ENCODE measurements at regions not wholly inside any gene's neighbourhood (a gene's known extent, or its start where the extent isn't known, plus 50 kb on each side); places are given as distances from the start of the nearest gene placed in this dataset.

DNA sequence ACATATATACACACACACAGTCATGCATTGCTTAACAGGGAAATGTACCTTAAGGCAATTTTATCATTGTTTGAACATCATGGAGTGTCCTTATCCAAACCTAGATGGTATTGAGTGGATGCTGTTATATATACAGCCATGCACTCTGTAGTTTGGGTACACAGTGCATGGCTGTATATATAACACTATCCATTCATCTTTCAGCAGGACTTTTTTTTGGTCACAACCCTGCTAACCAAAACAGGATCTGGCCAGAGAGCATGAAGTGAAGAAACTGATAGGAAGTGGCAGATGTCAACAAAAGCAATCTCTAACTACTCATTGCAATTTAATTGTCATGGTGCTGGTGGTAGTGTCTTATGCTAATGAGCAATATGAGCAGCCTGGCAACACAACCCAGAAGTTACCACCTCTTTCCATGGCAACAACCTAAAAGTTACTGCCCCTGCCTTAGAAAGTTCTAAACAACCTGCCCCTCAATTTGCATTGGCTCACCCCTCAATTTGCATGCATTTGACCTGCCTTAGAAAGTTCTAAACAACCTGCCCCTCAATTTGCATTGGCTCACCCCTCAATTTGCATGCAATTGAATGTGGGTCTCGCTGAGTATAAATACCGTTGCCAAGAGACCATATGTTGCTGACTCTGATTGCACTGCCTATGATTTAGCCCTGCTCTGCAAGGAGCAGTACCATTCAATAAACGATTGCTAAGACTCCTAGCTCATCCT, 434.9 kb downstream of the DSEL start:
- Mint-ChIP-seq H3K4me1 (no peaks in the 10 kb centered on the region), H3K9me3 (no peaks in the 10 kb centered on the region), H3K27me3 (no peaks in the 10 kb centered on the region), H3K4me3 (no peak overlapping the region), H3K27ac (no peak overlapping the region), H3K36me3 (no peaks in the 10 kb centered on the region)
- 66% methylated on average over 2 of the region's 3 CpGs for WGBS (ENCODE audit: insufficient coverage)
- Histone ChIP-seq H3K27ac (ENCODE audit: low read length) (no peak overlapping the region), H3K4me1 (ENCODE audit: control insufficient read depth in 1 of 2, extremely low read depth in 1 of 2, insufficient read depth in 2 of 2, low read length in 2 of 2) (no peaks in the 10 kb centered on the region), H3K27me3 (replicated peaks in 1 of 2; ENCODE audit: control insufficient read depth in 2 of 2, extremely low read depth in 1 of 2, insufficient read depth in 2 of 2, low read length in 1 of 2) (no peaks in the 10 kb centered on the region), H3K36me3 (ENCODE audit: control insufficient read depth in 2 of 2, extremely low read depth in 1 of 2, insufficient read depth in 1 of 2, low read length in 1 of 2) (no peaks in the 10 kb centered on the region), H3K9me3 (no peaks in the 10 kb centered on the region), H3K4me3 (ENCODE audit: control insufficient read depth in 1 of 2, extremely low read depth in 1 of 2, low read length in 1 of 2) (no peak overlapping the region)
- DNase-seq (no peak), ATAC-seq (replicated peaks in 1 of 4) (no peak)
- CTCF ChIA-PET: no interaction called here
- POLR2A ChIA-PET: no interaction called here

DNA sequence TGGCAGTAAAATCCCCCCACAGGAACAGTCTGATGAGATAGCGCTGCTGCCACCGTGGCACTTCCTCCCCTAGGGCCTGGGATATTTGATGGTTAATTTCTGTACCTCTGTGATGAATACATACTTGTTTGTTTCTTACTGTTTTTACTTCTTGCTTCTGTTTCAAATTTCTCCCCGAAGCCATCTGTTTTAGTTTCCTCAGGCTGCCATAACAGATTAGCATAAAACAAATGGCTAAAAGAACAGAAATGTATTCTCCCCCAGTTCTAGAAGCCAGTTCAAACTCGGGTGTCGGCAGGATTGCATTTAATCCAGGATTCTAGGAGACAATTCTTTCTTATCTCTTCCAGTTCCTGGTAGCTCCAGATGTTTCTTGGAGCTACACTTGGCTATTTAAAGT, 435.9 kb downstream of the DSEL start:
- no peak overlapping the region for H3K27ac ChIP-seq (ENCODE audit: low read length)
- DNase-seq (no peak), ATAC-seq (replicated peaks in 1 of 4) (no peak)
- Mint-ChIP-seq H3K4me3 (no peak overlapping the region), H3K4me1 (no peaks in the 10 kb centered on the region), H3K9me3 (no peaks in the 10 kb centered on the region), H3K27ac (no peak overlapping the region), H3K27me3 (no peaks in the 10 kb centered on the region), H3K36me3 (no peaks in the 10 kb centered on the region)
- H3K36me3 ChIP-seq (ENCODE audit: control insufficient read depth in 2 of 2, extremely low read depth in 1 of 2, insufficient read depth in 1 of 2, low read length in 1 of 2): no peaks in the 10 kb centered on the region
- H3K9me3 ChIP-seq: no peaks in the 10 kb centered on the region
- ChIA-PET CTCF (no interaction called here), POLR2A (no interaction called here)
- no peaks in the 10 kb centered on the region for H3K4me1 ChIP-seq (ENCODE audit: control insufficient read depth in 1 of 2, extremely low read depth in 1 of 2, insufficient read depth in 2 of 2, low read length in 2 of 2)
- no peaks in the 10 kb centered on the region for H3K27me3 ChIP-seq (replicated peaks in 1 of 2; ENCODE audit: control insufficient read depth in 2 of 2, extremely low read depth in 1 of 2, insufficient read depth in 2 of 2, low read length in 1 of 2)
- no CpG with 5 or more reads among the region's 5 CpGs for WGBS (ENCODE audit: insufficient coverage)
- H3K4me3 ChIP-seq (ENCODE audit: control insufficient read depth in 1 of 2, extremely low read depth in 1 of 2, low read length in 1 of 2): no peak overlapping the region

DNA sequence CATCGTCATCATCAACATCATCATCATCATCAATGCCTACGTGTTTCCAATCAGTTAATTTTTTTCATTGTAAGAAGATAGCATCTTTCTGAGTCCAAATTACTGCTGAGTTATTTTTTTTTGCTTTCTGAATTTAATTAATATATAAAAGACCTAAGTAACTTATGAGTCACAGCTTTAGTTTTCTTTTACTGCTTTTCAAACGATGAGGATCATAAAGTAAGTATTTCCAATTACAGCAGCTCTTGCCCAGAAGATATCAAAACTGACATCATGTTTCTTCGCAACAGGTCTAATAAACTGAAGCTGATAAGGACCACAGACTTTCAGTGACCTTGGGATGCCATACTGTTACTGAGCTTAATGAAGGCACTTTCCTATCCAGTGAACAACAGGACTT, 442.2 kb downstream of the DSEL start:
- Histone ChIP-seq H3K9me3 (no peaks in the 10 kb centered on the region), H3K27ac (ENCODE audit: low read length) (no peak overlapping the region), H3K36me3 (ENCODE audit: control insufficient read depth in 2 of 2, extremely low read depth in 1 of 2, insufficient read depth in 1 of 2, low read length in 1 of 2) (no peaks in the 10 kb centered on the region), H3K4me3 (ENCODE audit: control insufficient read depth in 1 of 2, extremely low read depth in 1 of 2, low read length in 1 of 2) (no peak overlapping the region), H3K27me3 (replicated peaks in 1 of 2; ENCODE audit: control insufficient read depth in 2 of 2, extremely low read depth in 1 of 2, insufficient read depth in 2 of 2, low read length in 1 of 2) (no peaks in the 10 kb centered on the region), H3K4me1 (ENCODE audit: control insufficient read depth in 1 of 2, extremely low read depth in 1 of 2, insufficient read depth in 2 of 2, low read length in 2 of 2) (no peaks in the 10 kb centered on the region)
- no peak for ATAC-seq (replicated peaks in 1 of 4)
- ChIA-PET POLR2A (no interaction called here), CTCF (no interaction called here)
- Mint-ChIP-seq H3K4me1 (no peaks in the 10 kb centered on the region), H3K9me3 (peaks cover 0 to 3% (median 0%) of the 10 kb centered on the region in 3 donors), H3K36me3 (no peaks in the 10 kb centered on the region), H3K27me3 (no peaks in the 10 kb centered on the region), H3K4me3 (no peak overlapping the region), H3K27ac (no peak overlapping the region)
- 75% methylated on average over 1 of the region's 4 CpGs for WGBS (ENCODE audit: insufficient coverage)
- DNase-seq: no peak

DNA sequence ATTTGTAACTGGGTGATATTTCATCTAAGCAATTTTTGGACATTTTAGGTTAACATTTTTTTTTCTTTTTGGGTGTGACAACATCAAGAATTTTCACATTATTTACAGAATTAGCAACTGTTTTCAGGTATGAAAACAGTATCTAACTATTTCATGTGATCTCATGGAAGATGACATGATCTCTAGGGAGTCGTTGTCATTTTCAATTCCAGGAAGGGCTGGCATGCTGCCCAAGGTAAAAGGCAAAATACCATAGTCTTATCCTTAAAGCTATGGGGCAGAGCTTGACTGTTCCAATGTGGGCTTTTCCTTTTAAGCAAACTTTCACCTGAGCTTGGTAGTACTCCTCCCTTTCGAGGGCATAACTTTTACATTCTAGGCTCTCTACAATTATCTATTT, 443.7 kb downstream of the DSEL start:
- Histone ChIP-seq H3K4me1 (ENCODE audit: control insufficient read depth in 1 of 2, extremely low read depth in 1 of 2, insufficient read depth in 2 of 2, low read length in 2 of 2) (no peaks in the 10 kb centered on the region), H3K4me3 (ENCODE audit: control insufficient read depth in 1 of 2, extremely low read depth in 1 of 2, low read length in 1 of 2) (no peak overlapping the region), H3K9me3 (no peaks in the 10 kb centered on the region), H3K27ac (ENCODE audit: low read length) (no peak overlapping the region), H3K36me3 (ENCODE audit: control insufficient read depth in 2 of 2, extremely low read depth in 1 of 2, insufficient read depth in 1 of 2, low read length in 1 of 2) (no peaks in the 10 kb centered on the region), H3K27me3 (replicated peaks in 1 of 2; ENCODE audit: control insufficient read depth in 2 of 2, extremely low read depth in 1 of 2, insufficient read depth in 2 of 2, low read length in 1 of 2) (no peaks in the 10 kb centered on the region)
- 60% methylated on average over 1 of the region's 2 CpGs for WGBS (ENCODE audit: insufficient coverage)
- ChIA-PET POLR2A (no interaction called here), CTCF (no interaction called here)
- H3K36me3 Mint-ChIP-seq: no peaks in the 10 kb centered on the region
- ATAC-seq (replicated peaks in 1 of 4) (no peak), DNase-seq (no peak)
- no peaks in the 10 kb centered on the region for H3K27me3 Mint-ChIP-seq
- H3K9me3 Mint-ChIP-seq: peaks cover 0 to 6% (median 0%) of the 10 kb centered on the region in 3 donors
- no peak overlapping the region for H3K4me3 Mint-ChIP-seq
- H3K27ac Mint-ChIP-seq: no peak overlapping the region
- no peaks in the 10 kb centered on the region for H3K4me1 Mint-ChIP-seq

DNA sequence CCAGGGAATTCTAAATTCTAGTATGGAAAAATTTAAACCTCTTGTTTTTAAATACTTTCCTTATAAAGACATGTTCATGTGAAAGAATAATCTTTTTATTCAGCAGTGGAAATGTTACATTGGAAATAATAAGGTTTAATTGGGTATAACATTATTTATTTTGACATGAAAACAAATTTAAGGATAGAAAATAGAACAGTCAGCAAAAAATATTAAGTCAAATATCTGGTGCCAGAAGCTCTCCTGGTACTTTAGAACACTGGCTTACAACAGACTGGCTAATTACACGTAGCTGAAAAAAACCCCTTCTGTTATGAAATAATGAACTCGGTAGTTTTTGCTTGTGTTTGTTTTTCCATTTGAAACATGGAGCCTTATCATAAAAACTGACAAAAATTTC, 447.9 kb downstream of the DSEL start:
- no peak overlapping the region for H3K4me3 Mint-ChIP-seq
- H3K27ac Mint-ChIP-seq: no peak overlapping the region
- no peaks in the 10 kb centered on the region for H3K9me3 ChIP-seq
- DNase-seq: no peak
- POLR2A ChIA-PET: no interaction called here
- no peaks in the 10 kb centered on the region for H3K27me3 ChIP-seq (replicated peaks in 1 of 2; ENCODE audit: control insufficient read depth in 2 of 2, extremely low read depth in 1 of 2, insufficient read depth in 2 of 2, low read length in 1 of 2)
- CTCF ChIA-PET: no interaction called here
- no peaks in the 10 kb centered on the region for H3K4me1 ChIP-seq (ENCODE audit: control insufficient read depth in 1 of 2, extremely low read depth in 1 of 2, insufficient read depth in 2 of 2, low read length in 2 of 2)
- ATAC-seq (replicated peaks in 1 of 4): no peak
- H3K27ac ChIP-seq (ENCODE audit: low read length): no peak overlapping the region
- no peaks in the 10 kb centered on the region for H3K4me1 Mint-ChIP-seq
- H3K4me3 ChIP-seq (ENCODE audit: control insufficient read depth in 1 of 2, extremely low read depth in 1 of 2, low read length in 1 of 2): no peak overlapping the region
- no peaks in the 10 kb centered on the region for H3K36me3 ChIP-seq (ENCODE audit: control insufficient read depth in 2 of 2, extremely low read depth in 1 of 2, insufficient read depth in 1 of 2, low read length in 1 of 2)
- no peaks in the 10 kb centered on the region for H3K36me3 Mint-ChIP-seq
- WGBS (ENCODE audit: insufficient coverage): no CpG with 5 or more reads among the region's 2 CpGs
- no peaks in the 10 kb centered on the region for H3K27me3 Mint-ChIP-seq
- peaks cover 0 to 6% (median 5%) of the 10 kb centered on the region in 3 donors for H3K9me3 Mint-ChIP-seq

DNA sequence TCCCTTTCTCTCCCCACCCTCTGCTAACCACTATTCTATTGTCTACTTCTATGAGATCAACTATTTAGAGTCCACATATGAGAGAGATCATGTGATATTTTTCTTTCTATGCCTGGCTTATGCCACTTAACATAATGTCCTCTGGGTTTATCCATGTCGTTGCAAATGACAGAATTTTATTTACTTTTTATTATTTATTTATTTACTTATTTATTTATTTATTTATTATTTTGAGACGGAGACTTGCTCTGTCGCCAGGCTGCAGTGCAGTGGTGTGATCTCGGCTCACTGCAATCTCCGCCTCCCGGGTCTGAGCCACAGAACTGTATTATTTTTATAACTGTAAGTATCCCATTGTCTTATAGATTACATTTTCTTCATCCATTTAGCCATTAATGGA, 443.4 kb upstream of the CDH19 start:
- H3K4me1 ChIP-seq (ENCODE audit: control insufficient read depth in 1 of 2, extremely low read depth in 1 of 2, insufficient read depth in 2 of 2, low read length in 2 of 2): no peaks in the 10 kb centered on the region
- ChIA-PET POLR2A (no interaction called here), CTCF (interaction anchor here in 1 of 2 donors (0.6 kb wide), 1 partner anchor 124 kb away, joined by 3 read pairs; no protein-coding TSS in a partner anchor)
- DNase-seq (no peak), ATAC-seq (replicated peaks in 1 of 4) (no peak)
- H3K9me3 ChIP-seq: no peaks in the 10 kb centered on the region
- Mint-ChIP-seq H3K27me3 (no peaks in the 10 kb centered on the region), H3K4me3 (no peak overlapping the region), H3K27ac (no peak overlapping the region), H3K4me1 (no peaks in the 10 kb centered on the region), H3K36me3 (no peaks in the 10 kb centered on the region), H3K9me3 (peaks cover 0 to 6% (median 3%) of the 10 kb centered on the region in 3 donors)
- H3K27me3 ChIP-seq (replicated peaks in 1 of 2; ENCODE audit: control insufficient read depth in 2 of 2, extremely low read depth in 1 of 2, insufficient read depth in 2 of 2, low read length in 1 of 2): no peaks in the 10 kb centered on the region
- H3K4me3 ChIP-seq (ENCODE audit: control insufficient read depth in 1 of 2, extremely low read depth in 1 of 2, low read length in 1 of 2): no peak overlapping the region
- no CpG with 5 or more reads among the region's 6 CpGs for WGBS (ENCODE audit: insufficient coverage)
- no peaks in the 10 kb centered on the region for H3K36me3 ChIP-seq (ENCODE audit: control insufficient read depth in 2 of 2, extremely low read depth in 1 of 2, insufficient read depth in 1 of 2, low read length in 1 of 2)
- no peak overlapping the region for H3K27ac ChIP-seq (ENCODE audit: low read length)

DNA sequence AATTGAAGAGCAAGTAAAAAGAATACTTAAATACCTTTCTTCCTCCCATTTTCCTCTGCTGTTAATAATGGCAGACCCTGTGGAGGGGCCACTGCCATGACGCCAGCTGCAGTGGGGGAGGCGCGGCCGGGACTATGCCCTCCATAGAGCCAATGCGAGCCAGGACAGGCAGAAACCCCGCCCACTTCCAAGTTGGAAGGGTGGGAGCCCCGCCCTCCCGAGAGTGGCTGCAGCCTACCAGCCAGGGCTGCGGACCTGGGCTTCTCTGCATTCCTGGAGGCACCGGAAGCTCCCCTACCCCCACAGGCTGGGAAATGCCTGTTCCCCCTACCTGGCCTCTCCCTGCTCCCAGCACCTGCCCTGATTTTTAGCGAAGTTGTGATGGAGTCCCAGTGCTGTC, 439.4 kb upstream of the CDH19 start:
- POLR2A ChIA-PET: no interaction called here
- DNase-seq (no peak), ATAC-seq (replicated peaks in 1 of 4) (no peak)
- Histone ChIP-seq H3K4me1 (ENCODE audit: control insufficient read depth in 1 of 2, extremely low read depth in 1 of 2, insufficient read depth in 2 of 2, low read length in 2 of 2) (no peaks in the 10 kb centered on the region), H3K27me3 (replicated peaks in 1 of 2; ENCODE audit: control insufficient read depth in 2 of 2, extremely low read depth in 1 of 2, insufficient read depth in 2 of 2, low read length in 1 of 2) (no peaks in the 10 kb centered on the region), H3K36me3 (ENCODE audit: control insufficient read depth in 2 of 2, extremely low read depth in 1 of 2, insufficient read depth in 1 of 2, low read length in 1 of 2) (no peaks in the 10 kb centered on the region), H3K4me3 (ENCODE audit: control insufficient read depth in 1 of 2, extremely low read depth in 1 of 2, low read length in 1 of 2) (no peak overlapping the region), H3K27ac (ENCODE audit: low read length) (no peak overlapping the region), H3K9me3 (no peaks in the 10 kb centered on the region)
- Mint-ChIP-seq H3K4me3 (no peak overlapping the region), H3K27me3 (no peaks in the 10 kb centered on the region), H3K36me3 (no peaks in the 10 kb centered on the region), H3K9me3 (peaks cover 0 to 6% (median 3%) of the 10 kb centered on the region in 3 donors), H3K27ac (no peak overlapping the region), H3K4me1 (no peaks in the 10 kb centered on the region)
- WGBS (ENCODE audit: insufficient coverage): 80% methylated on average over 8 of the region's 11 CpGs
- CTCF ChIA-PET: no interaction called here

Data from T-cell (primary cell).